ENCODE measurements at regions not wholly inside any gene's neighbourhood (a gene's known extent, or its start where the extent isn't known, plus 50 kb on each side); places are given as distances from the start of the nearest gene placed in this dataset.

DNA sequence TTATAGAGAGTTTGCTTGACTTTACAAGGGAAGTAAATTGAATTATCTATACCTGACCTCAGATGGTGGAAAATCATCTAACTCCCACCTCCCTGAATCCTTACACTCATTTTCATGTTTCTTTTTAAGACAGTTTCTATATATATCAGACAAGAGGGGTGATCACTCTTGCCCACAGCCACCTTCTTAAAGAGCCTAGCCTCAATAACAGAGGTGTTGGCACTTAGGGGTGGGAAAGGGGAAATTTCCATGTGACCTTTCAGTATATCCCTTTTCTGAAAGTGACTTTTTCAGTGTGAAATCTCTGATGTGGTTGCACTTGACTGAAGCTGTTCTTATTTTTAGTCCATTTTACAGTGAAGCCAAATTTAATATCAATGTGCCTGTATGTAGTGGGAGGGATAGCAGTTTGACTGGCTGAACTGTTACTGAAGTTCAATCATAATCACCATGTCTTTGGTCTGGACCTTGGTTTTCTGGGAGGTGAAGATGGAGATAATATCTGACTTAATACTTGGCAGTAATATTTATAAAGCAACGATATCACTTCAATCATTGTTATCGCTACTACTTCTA is 141.3 kb downstream of the MAP3K7 start:
- 98% methylated on average over 2 of the region's 2 CpGs for WGBS (ENCODE audit: low lambda C conversion rate, missing lambda C conversion rate)
- no peak for TF ChIP-seq EZH2phosphoT487 (IDR thresholded peaks at IDR 0.05; ENCODE audit: low read depth, severe bottlenecking, unreplicated experiment)
- no peak for TF ChIP-seq EZH2 (IDR thresholded peaks at IDR 0.05; ENCODE audit: borderline replicate concordance)
- TF ChIP-seq, protein P1, sequence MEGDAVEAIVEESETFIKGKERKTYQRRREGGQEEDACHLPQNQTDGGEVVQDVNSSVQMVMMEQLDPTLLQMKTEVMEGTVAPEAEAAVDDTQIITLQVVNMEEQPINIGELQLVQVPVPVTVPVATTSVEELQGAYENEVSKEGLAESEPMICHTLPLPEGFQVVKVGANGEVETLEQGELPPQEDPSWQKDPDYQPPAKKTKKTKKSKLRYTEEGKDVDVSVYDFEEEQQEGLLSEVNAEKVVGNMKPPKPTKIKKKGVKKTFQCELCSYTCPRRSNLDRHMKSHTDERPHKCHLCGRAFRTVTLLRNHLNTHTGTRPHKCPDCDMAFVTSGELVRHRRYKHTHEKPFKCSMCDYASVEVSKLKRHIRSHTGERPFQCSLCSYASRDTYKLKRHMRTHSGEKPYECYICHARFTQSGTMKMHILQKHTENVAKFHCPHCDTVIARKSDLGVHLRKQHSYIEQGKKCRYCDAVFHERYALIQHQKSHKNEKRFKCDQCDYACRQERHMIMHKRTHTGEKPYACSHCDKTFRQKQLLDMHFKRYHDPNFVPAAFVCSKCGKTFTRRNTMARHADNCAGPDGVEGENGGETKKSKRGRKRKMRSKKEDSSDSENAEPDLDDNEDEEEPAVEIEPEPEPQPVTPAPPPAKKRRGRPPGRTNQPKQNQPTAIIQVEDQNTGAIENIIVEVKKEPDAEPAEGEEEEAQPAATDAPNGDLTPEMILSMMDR (IDR thresholded peaks at IDR 0.05; ENCODE audit: poor library complexity) = no peak

DNA sequence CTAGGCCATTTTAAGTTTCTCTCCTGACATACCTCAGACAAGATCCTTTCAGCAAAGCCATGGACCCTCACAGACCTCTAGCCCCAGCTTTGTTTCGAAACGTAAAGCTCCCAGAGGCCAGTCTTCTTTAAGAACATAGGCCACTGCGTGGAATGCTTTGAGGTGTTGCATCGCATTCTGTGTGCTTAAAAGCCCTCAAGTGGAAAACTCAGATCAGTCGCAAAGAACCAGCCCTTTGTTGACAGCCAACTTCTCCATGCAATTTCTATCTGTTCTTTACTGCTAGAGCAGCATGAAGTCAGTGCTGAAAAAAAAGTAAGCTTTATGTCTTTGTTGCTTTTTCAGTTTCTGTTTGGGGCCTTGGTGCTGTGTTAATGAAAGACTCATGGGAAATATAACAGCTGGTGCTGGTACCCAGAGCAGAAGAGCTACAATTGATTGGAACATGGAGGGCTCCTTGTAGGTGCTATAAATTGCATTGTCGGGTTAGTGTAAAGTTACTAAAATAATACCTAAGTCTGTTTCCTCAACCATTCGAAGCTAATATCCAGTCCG is 142.6 kb downstream of the MAP3K7 start:
- TF ChIP-seq, protein P1 (IDR thresholded peaks at IDR 0.05; ENCODE audit: poor library complexity) = no peak
- no peak for TF ChIP-seq EZH2 (IDR thresholded peaks at IDR 0.05; ENCODE audit: borderline replicate concordance)
- Histone ChIP-seq H3K79me2 (no peaks in the 10 kb centered on the region), H3K4me3 (no peak overlapping the region), H3K27me3 (no peaks in the 10 kb centered on the region), H2AFZ (no peak overlapping the region), H3K9me2 (replicated peaks; ENCODE audit: insufficient read depth) (no peaks in the 10 kb centered on the region), H3K27ac (no peak overlapping the region), H3K9me3 (ENCODE audit: low read depth) (no peaks in the 10 kb centered on the region), H4K20me1 (ENCODE audit: insufficient read depth, poor library complexity, severe bottlenecking) (no peaks in the 10 kb centered on the region), H3K4me2 (no peak overlapping the region), H3K4me1 (ENCODE audit: insufficient read depth) (no peaks in the 10 kb centered on the region), H3K36me3 (replicated peaks; ENCODE audit: insufficient read depth, low read depth) (no peaks in the 10 kb centered on the region)
- no peak for DNase-seq (ENCODE audit: low spot score)
- WGBS (ENCODE audit: low lambda C conversion rate, missing lambda C conversion rate) = 73% methylated on average over 8 of the region's 8 CpGs

More for the DNA sequence above, 141.3 kb downstream of the MAP3K7 start:
- no peaks in the 10 kb centered on the region for H3K79me2 ChIP-seq
- no peak overlapping the region for H3K4me3 ChIP-seq
- H3K9me3 ChIP-seq (ENCODE audit: low read depth) = no peaks in the 10 kb centered on the region
- no peaks in the 10 kb centered on the region for H3K36me3 ChIP-seq (replicated peaks; ENCODE audit: insufficient read depth, low read depth)
- no peak overlapping the region for H3K27ac ChIP-seq
- no peaks in the 10 kb centered on the region for H3K27me3 ChIP-seq
- DNase-seq (ENCODE audit: low spot score) = no peak
- H2AFZ ChIP-seq = no peak overlapping the region
- H3K4me1 ChIP-seq (ENCODE audit: insufficient read depth) = no peaks in the 10 kb centered on the region
- H4K20me1 ChIP-seq (ENCODE audit: insufficient read depth, poor library complexity, severe bottlenecking) = no peaks in the 10 kb centered on the region
- no peaks in the 10 kb centered on the region for H3K9me2 ChIP-seq (replicated peaks; ENCODE audit: insufficient read depth)
- H3K4me2 ChIP-seq = no peak overlapping the region

DNA sequence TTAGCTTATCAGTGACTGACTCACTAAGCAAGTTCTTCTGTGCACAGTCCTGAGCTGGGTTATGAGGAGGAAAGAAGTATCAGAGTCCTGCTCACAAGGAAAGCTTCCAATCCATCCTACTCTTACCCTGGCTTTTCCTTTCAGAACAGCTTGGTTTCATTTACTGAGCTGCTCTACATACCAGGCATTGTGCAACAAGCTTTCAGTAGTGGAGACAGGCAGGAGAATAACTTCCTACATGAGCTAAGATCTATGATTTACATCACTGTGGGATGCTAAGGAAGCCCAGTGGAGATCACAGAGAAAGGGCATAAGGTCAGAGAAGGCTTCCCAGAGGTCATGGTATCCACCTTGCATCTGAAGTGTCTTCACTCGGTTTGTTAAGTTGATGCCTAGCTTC is 144.5 kb downstream of the MAP3K7 start:
- no peak overlapping the region for H3K4me2 ChIP-seq
- 68% methylated on average over 1 of the region's 1 CpG for WGBS (ENCODE audit: low lambda C conversion rate, missing lambda C conversion rate)
- no peak overlapping the region for H3K27ac ChIP-seq

DNA sequence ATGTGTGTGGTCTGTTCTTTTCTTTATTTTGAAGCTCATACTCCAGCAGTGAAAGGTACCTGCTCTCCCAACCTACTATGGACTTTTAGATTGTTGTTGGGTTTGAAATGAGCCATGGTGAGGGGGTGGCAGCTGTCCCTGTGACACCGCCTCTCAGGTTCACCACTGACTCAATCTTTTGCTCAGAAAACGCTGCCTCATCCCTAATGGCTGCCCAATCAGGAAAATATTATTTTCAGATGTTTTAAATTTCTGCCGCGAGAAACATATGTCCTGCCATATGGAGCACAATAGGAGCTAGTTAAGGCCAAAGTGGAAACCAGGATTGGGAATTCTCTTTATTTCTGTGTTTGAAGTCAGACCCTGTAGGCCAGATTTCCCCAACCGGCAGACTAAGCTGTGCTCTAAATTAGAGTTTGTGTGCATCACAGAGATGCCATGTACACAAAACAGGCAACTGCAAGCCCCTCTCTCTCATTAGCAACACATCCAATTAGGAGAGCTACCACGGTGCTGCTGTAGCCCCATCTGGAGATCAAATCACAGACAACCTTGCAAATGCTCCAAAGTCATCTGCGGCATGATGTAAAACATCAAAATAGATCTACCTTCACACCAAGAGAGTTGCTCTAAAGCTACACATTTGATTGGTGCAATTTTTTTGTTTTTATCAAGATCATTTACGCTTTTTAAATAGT is 144.1 kb upstream of the BACH2 start:
- H4K20me1 ChIP-seq (ENCODE audit: insufficient read depth, poor library complexity, severe bottlenecking) = no peaks in the 10 kb centered on the region
- no peaks in the 10 kb centered on the region for H3K79me2 ChIP-seq
- no peaks in the 10 kb centered on the region for H3K36me3 ChIP-seq (replicated peaks; ENCODE audit: insufficient read depth, low read depth)
- no peaks in the 10 kb centered on the region for H3K9me3 ChIP-seq (ENCODE audit: low read depth)
- no peaks in the 10 kb centered on the region for H3K4me1 ChIP-seq (ENCODE audit: insufficient read depth)
- no peak overlapping the region for H3K4me2 ChIP-seq
- H3K27me3 ChIP-seq = no peaks in the 10 kb centered on the region
- H2AFZ ChIP-seq = no peak overlapping the region
- no peaks in the 10 kb centered on the region for H3K9me2 ChIP-seq (replicated peaks; ENCODE audit: insufficient read depth)
- 74% methylated on average over 8 of the region's 8 CpGs for WGBS (ENCODE audit: low lambda C conversion rate, missing lambda C conversion rate)
- TF ChIP-seq EZH2phosphoT487 (IDR thresholded peaks at IDR 0.05; ENCODE audit: low read depth, severe bottlenecking, unreplicated experiment) = no peak
- TF ChIP-seq, protein P1 (IDR thresholded peaks at IDR 0.05; ENCODE audit: poor library complexity) = no peak
- no peak for TF ChIP-seq EZH2 (IDR thresholded peaks at IDR 0.05; ENCODE audit: borderline replicate concordance)
- no peak overlapping the region for H3K4me3 ChIP-seq
- DNase-seq (ENCODE audit: low spot score) = no peak
- H3K27ac ChIP-seq = no peak overlapping the region

More for the DNA sequence above, 144.5 kb downstream of the MAP3K7 start:
- no peaks in the 10 kb centered on the region for H3K9me3 ChIP-seq (ENCODE audit: low read depth)
- no peak overlapping the region for H2AFZ ChIP-seq
- H3K4me3 ChIP-seq = no peak overlapping the region
- H3K27me3 ChIP-seq = no peaks in the 10 kb centered on the region
- no peak for DNase-seq (ENCODE audit: low spot score)
- no peaks in the 10 kb centered on the region for H3K4me1 ChIP-seq (ENCODE audit: insufficient read depth)
- no peaks in the 10 kb centered on the region for H3K79me2 ChIP-seq
- no peaks in the 10 kb centered on the region for H3K36me3 ChIP-seq (replicated peaks; ENCODE audit: insufficient read depth, low read depth)
- no peaks in the 10 kb centered on the region for H3K9me2 ChIP-seq (replicated peaks; ENCODE audit: insufficient read depth)
- no peak for TF ChIP-seq EZH2phosphoT487 (IDR thresholded peaks at IDR 0.05; ENCODE audit: low read depth, severe bottlenecking, unreplicated experiment)
- no peaks in the 10 kb centered on the region for H4K20me1 ChIP-seq (ENCODE audit: insufficient read depth, poor library complexity, severe bottlenecking)

Data from hepatocyte (in vitro differentiated cells).